HG03095 (cell line): ENCODE measurements at regions not wholly inside any gene's neighbourhood (a gene's known extent, or its start where the extent isn't known, plus 50 kb on each side); places are given as distances from the start of the nearest gene placed in this dataset.

ENCODE experiments used
- ATAC-seq: cut with Tn5 transposase; IDR thresholded peaks from one replicate; pipeline ENCODE4 v1.9.1; 2021; ENCODE audit warnings: moderate library complexity; ENCODE audit not compliant: unreplicated experiment

DNA sequence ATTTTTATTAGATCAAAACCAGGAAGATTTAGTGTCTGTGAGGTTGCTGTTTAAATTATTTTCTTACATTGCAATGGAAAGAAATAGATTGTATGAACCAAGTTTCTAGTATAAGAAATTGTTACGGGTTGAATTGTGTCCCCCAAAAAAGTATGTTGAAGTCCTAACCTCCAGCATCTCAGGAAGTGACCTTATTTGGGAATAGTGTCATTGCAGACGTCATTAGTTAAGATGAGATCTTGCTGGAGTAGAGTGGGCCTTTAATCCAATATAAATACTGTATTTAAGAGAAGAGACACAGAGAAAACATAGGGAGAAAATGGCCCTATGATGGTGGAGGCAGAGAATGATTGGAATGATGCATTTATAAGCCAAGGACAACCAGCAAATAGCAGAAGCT, 188.7 kb upstream of the SAMSN1 start:
- ATAC-seq: no peak

DNA sequence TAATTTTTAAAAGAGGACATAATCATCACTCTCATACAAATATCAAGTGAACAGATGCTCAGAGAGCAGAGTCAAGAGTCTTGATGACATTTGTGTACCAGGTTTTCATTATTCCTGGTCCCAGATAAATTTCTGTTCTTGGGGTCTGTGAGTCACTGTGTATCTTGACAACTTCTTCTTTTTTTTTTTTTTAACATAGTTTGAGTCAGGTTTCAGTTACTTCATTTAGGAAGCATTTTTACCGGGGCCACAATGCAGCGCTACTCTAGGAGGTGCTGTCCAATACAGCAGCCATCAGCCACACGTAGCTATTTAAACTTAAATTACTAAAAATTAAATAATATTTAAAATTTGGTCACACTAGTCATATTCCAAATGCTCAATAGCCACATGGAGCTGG, 188.1 kb upstream of the SAMSN1 start:
- ATAC-seq: no peak

DNA sequence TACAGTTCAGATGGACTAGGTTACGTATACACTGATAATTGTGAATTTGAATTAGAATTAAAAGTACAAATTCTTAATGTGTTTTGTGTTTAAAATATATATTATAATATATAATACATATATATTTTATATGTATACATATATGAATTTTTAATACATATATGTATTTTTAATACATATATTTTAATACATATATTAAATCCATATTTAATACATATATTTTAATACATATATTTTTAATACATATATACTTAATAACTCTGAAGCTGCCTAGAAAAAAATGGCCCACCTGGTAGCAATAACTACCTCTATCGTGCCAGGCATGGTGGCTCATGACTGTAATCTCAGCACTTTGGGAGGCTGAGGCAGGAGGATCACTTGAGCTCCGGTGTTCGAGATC, 179.1 kb upstream of the SAMSN1 start:
- ATAC-seq: no peak

DNA sequence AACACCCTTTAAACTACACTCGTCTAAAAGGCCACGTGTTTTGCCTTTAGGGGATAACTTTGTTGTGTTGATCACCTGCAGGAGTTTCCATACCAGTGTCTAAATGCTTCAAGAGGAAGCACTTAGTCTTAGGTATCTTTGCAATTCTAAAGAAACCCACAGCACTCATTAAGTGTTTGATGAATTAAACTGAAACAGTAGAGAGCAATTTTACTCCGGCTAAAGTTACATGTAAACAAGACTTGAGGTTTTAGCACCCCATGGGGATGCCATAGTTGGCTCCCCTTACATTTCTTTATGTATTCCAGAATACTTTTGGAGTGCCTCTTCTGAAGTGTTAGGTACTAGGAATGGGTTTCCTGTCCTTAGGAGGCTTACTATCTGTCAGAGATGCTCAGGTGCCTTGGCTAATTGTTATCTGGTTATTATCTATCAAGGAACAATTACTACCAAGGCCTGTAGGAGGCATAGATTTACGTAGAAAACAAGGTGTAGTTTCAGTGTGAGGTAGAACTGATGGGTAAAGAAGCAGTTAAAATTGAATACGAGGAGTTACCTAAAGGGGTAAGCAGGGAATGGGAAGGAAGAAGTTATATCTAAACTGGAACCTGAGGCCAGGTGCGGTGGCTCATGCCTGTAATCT, 176.8 kb upstream of the SAMSN1 start:
- ATAC-seq: no peak

DNA sequence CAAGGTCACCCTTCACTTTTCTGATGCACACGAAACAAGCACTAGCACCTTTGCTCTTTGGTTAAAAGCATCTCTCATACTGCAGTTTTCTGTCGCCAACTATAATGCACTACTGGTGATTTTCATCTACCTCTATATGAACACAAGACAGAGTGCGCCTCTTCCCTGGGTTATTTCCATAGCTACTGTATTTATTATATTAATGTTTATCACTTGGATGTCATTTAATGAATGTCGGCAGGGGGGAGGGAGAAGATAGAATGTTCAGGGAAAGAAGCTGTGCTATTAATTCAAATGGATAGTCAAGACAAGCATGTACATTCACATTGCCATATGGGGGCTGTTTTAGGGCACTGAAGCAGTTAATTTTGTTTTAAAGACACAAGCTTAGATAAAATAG, 174.1 kb upstream of the SAMSN1 start:
- no peak for ATAC-seq

DNA sequence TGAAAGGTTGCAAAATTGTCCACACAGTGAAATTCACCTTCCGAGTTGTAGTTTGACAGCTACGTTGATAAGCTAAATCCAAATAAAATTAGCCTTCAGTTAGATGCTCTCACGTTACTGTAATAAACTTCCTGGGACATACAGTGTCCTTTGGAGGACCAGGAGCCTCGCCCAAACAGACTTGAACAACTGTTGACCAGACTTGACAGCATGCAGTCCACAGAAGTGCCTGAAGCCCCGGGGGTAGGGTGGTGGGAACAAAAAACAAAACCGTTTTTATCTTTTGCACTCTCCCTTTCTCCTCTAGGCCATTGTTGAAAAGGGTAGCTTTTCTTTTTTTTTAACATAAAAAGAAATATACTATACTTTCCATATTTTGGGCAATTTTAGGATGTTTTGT, 172.8 kb upstream of the SAMSN1 start:
- ATAC-seq: no peak

DNA sequence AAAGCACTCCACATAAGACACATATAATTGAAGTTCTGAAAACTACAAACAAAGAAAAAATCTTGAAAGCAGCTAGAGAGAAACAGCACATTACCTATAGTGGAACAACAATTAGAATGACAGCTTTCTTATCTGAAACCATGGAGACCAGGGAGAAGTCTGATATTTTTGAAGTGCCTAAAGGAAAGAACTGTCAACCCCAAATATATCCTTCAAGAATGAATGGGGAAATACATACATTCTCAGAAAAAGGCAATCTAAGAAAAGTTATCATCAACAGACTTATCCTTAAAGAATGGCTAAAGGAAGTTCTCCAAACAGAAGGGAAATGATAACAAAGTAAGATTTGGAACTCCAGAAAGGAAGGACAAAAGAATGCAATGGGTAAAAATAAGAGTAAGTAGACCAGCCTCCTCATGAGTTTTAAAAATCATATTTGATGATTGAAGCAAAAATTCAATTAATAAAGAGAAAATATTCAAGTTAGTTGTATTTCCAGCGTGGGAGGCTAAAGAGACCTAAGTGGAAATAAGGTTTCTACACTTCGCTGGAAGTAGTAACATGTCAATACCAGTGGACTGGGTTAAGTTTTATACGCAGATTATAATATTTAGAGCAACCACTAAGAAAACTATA, 170.8 kb upstream of the SAMSN1 start:
- ATAC-seq: no peak

DNA sequence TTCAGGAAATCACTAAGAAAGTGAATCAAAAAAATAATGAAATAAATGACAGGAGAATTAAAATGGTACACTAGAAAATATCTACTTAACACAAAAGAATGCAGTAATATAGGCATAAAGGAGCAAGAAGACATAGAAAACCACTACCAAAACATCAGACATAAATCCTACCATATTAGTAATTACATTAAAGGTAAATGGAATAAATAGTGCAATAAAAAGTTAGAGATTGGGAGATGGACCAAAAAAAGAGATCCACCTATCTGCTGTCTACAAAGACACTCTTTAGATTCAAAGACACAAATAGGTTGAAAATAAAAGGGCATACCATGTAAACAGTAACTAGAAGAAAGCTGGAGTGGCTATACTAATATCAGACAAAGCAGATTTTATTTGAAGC, 167.0 kb upstream of the SAMSN1 start:
- no peak for ATAC-seq

DNA sequence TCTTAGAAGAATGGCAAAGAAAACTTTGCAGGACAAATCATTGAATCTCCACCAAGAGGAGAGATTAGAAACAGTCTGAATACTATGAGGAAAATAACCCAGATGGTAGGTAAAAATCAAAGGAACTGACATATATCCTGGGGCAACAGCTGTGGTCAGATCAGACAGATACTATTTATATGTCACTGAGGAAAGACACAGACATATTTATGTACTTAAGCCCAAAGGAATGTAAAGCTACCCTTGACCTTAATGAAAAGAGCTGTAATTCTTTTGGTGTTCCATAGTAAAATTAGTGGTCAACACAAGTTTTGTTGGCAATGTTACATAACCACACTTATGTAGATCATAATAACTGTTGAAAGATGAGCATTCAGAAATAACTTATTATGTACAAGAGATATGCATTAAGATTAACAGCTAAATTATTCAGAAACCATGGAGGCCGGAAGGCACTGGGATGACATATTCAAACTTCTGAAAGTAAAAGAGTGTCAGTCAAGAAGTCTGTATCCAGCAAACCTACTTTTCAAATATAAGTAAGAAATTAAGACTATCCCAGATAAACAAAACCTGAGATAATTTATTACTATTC, 166.1 kb upstream of the SAMSN1 start:
- ATAC-seq: no peak

DNA sequence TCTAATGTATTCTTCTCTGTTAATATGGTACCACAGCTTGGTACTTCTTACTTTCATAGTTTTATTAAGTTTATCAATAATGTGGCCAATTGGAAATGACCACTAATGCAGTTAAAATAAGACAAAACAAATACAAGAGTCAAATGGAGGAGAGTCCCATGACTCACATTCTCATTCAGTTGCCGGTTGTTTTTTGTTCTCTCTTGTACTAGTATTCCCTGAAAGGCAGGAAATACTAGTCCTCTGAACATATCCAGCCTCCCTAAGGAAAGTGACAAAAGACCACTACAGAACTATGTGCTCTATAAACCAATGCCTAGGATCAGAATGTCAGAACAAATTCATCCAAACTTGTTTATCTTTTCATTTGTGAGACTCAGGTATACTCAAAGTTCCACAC, 165.2 kb upstream of the SAMSN1 start:
- ATAC-seq: no peak

DNA sequence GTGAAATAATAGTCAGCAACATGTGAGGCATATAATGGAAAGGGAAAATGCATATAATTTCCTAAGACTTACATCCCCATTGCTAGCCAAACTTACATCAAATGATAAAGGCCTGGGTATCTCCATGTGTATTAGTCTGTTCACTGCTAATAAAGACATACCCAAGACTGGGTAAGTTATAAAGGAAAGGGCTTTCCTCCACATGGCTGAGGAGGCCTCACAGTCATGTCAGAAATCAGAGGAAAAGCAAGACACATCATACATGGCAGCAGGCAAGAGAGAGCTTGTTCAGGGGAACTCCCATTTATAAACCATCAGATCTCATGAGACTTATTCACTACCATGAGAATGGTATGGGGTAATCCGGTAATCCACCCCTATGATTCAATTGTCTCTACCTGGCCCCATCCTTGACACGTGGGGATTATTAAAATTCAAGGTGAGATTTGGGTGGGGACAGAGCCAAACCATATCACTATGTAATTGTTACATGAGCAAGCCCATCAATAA, 161.5 kb upstream of the SAMSN1 start:
- ATAC-seq: no peak

DNA sequence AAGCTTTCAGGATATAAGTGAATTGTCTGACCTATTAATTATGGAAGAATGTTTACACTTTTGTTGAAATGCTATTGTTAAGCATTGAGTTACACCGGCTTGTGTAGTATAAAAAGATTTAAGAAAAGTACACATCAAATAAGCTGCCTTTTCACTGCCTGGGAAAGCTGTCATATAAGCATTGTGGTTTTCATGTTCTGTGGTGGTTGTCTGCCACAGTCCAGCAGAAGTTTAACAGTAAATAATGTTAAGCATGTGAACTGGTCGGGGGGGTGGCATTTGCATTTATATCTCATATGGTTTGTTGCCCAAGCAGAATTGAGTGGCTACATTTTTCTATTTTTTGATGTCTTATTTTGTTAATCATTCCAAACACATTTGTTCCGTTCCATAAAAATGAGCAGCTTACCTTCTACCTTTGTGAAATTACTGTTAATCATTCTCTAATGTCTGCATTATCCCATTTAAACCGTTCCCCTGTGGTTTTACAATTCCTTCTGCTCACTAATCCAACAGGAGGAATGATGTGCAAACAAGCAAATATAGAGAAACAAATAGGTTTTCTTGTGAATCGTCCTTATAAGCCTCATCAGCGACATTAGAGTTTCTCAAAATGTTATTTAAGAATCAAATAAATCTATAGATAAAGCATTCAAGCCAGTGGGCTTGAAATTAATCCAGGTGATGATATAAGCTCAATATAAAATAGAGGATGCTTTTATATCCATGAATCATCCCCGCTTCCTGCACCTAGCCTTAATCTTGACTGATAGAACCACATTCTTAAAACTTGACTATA, 160.8 kb upstream of the SAMSN1 start:
- ATAC-seq: no peak

DNA sequence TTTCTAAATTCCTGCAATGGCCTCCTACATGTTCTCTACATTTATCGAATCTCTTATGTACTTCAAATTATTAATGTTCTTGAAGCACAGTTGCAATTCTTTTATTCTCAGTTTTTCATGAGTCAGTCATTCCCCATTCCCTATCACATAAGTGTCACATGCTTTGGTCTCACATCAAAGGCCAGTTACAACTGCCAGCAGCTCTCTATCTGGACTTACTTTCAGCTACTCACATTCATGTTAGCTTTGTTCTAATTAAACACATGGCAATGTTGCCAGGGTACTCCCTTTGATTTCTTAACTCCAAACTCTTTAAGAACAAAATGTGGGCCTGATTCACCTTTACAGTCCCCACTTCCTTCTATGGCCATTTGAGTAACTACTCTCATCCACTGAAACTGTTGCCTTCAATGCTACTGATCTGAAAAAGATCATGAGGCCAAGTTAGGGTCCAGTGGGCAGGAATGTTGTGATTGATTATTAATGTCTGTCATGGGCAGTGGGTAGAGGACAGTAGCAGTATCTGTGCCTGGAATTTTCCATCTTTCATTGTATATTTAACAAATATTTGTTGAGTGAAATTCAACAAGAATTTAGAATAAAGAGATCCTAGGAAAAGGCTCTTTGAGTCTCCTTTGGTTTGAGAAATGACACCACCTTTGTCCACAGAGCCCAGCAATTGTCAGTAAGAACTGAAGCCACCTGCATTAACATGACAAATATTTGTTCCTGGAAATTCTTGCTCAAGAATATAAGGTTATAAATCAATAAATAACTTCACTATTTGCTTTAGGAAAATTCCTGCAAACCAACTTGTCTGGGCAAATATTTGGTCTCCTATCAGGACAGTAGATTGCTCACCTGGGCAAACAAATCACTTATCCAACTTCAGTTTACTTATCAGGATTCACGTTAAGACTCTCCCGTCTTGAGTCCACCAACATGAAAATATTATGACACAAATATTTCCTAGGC, 153.6 kb upstream of the SAMSN1 start:
- no peak for ATAC-seq

DNA sequence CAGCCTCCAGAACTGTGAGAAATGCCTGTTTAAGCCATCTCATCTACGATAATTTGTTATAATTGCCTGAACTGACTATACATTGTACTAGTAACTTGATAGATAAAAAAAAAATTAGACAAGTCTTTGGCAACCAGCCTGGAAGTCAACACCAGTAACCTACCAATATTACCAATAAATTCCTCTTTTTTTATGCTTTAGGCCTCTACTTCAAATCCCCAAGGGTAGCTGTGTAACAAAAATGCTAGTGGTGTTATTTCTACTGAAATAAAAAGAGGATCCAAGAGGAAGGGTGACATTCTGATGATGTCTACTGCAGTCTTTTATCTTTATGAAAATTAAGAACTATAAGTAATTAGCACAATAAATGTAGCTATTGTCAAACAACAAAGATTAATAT, 151.7 kb upstream of the SAMSN1 start:
- ATAC-seq: no peak

DNA sequence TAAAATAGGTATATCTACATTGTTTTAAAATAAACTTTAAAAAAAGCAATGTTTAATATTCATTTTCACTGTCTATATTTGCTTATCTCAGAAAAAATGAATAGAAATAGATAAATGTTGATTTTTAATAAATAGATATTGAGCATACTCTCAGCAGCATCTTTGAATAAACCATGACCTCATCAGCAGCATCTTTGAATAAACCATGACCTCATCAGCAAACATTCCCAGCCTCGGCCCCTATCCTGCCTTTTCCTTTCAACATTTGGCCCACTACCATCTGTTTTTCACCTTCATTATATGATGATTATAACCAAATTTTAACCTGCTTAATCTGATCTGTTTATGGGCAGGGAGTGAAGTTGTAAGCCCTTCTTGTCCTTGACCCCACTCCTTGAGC, 148.7 kb upstream of the SAMSN1 start:
- ATAC-seq: no peak

DNA sequence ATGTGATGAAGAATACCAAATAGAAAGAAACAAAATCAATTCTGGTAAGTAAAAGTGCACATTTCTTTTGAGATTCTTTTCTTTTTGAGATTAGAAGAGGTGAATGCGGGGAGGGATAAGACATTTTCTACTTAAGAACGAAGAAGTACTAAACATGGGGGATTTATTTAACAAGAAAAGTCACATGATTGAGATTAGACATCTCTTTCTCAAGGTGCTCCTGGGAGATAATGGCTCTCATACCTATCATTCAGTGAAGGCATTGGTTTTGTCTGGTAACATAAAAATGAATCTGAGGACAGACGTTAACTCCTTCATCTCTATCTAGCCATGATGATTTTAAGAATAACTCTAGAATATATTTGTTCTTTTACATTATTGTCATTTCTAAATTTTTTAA, 147.9 kb upstream of the SAMSN1 start:
- ATAC-seq: no peak

DNA sequence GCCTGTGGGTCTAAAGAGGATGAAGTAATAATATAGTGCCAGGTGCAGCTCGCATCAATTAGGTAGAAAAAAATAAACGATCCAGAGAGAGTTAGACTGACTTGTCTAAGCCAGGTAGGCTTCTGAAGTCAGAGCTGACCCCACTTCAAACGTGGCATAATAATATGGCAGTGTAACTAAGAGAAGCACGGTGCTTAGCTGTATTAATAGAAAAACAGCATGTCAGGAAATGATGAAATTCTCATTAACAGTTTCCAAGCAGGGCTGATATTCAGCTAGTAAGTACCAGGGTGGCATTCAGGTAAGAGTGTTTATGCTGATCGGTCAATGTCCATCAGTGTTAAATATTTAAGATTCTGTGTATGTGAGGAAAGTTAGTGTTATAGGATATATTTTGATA, 145.8 kb upstream of the SAMSN1 start:
- ATAC-seq: no peak

DNA sequence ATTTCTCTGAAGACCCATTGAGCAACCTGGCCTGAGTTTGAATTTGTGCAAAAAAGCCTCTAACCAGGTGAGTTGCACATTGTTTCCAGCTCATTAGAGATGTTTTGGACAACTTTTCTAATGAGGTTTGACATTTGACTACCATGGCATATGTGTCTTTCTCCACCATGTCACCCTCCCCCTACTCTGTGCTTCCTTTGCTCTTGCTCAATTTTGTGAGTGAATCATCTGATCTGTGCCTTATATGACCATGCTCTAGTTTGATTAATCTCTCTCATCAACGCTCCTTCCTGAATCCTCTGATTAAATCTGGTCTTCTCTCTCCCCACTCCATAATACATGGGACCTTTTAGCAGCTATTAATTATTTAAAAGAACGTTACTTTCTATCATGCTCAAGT, 144.8 kb upstream of the SAMSN1 start:
- no peak for ATAC-seq

DNA sequence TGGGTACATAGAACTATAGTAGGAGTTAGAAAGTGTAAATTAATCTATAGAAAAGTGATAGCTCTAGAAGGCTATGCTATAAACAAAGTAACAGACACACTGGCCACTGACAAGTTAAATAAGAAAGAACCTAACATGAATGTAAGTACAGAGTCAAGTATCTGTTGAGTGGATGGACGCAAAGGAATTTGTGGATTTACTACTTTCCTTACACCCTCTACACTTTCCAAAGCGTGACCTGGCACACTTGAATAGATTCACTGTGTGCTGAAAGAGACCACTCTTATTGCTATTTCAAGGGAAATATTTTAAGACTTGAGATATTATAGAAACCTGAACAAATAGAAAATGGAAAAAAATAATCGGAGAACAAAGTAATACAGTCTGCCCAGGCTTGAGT, 142.8 kb upstream of the SAMSN1 start:
- ATAC-seq: no peak

DNA sequence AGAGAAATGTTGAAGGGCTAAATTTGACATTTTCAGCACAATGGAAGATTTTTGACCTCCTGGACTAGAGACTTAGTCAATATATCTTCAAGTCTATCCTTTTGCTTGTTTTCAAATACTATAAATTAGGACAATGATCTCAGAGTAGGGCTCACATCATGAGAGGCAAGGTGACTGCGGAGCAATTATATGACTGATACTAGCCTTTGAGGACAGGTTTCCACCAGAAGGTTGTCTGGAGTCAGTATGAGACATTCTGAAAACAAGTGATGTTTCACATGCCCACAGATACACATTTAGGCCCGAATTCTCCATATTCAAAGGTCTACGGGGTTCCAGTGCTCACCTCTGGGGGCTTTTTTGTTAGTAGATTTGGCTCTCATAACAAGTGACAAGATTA, 142.3 kb upstream of the SAMSN1 start:
- ATAC-seq: no peak

DNA sequence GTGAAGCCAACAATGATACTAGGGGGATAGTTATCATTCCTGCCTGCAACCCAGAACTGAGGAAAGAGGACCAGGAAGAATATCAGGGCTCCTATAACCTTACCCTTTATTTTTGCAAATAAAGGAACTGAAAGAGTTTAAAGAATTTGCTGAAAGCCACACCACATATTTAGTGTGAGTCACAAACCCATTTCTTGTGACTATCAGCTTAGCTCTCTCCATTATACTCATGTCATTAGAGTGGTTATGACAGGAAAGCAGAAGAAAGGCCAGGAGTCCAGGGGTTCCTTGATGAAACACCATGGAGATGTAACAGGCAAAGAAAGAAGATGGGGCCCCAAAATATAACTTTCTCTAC, 141.1 kb upstream of the SAMSN1 start:
- ATAC-seq: peak; percentile 50
